Central memory CD8-positive, alpha-beta T cell (primary cell): ENCODE measurements at regions not wholly inside any gene's neighbourhood (a gene's known extent, or its start where the extent isn't known, plus 50 kb on each side); places are given as distances from the start of the nearest gene placed in this dataset.
"Not testable (repeated sequence)": the region's sequence is repeated elsewhere in the genome, so short reads cannot be mapped to it uniquely, and the experiment has no call there.

Experiments used
- ATAC-seq: fragments of 150-1000 bp; cut with Tn5 transposase; replicated peaks from 2 replicates; pipeline ENCODE4 v1.10.0; 2022; ENCODE audit warnings: mild to moderate bottlenecking, moderate FRiP score, moderate number of reproducible peaks; ENCODE audit not compliant: poor library complexity, severe bottlenecking; ENCODE audit errors: extremely low read depth
- DNase-seq, 2 donors: peaks; one replicate each; pipeline ENCODE4 v3.0.0; 2021; ENCODE audit warnings: low spot score in 2 of 2
- H3K27ac Mint-ChIP-seq: one replicate; pipeline ENCODE4 v1.8.0; 2022; ENCODE audit warnings: low read depth, mild to moderate bottlenecking, moderate library complexity, mixed read lengths
- H3K27me3 Mint-ChIP-seq: one replicate; pipeline ENCODE4 v1.8.0; 2022; ENCODE audit warnings: mixed read lengths
- H3K36me3 Mint-ChIP-seq: one replicate; pipeline ENCODE4 v1.8.0; 2022; ENCODE audit warnings: mild to moderate bottlenecking, moderate library complexity, mixed read lengths; ENCODE audit not compliant: insufficient read depth
- H3K4me1 Mint-ChIP-seq: one replicate; pipeline ENCODE4 v1.8.0; 2022; ENCODE audit warnings: mixed read lengths
- H3K4me3 Mint-ChIP-seq: one replicate; pipeline ENCODE4 v1.8.0; 2022; ENCODE audit warnings: mild to moderate bottlenecking, moderate library complexity, mixed read lengths
- H3K9me3 Mint-ChIP-seq: one replicate; pipeline ENCODE4 v1.8.0; 2022; ENCODE audit warnings: mixed read lengths

DNA sequence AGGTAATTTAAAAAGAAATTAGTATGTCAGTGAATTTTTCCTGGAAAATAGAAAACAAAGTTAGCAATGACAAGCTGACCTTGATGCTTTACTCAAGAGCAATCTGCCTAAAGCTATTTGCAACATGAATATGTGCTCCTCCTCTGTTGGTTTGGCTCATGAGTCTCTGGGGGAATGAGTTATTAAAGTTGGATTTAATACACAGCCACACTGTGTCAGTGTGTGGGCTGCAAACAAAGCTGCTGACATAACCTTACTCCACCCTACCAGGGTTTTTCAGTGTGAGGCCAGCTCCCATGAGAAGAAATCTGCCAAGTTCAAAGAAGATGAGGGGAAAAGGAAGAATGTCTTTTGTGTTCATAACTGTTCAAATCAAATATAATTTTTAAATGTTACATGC is 280.5 kb downstream of the TLL1 start:
- H3K9me3 Mint-ChIP-seq = peaks cover 27% of the 10 kb centered on the region
- no peak overlapping the region for H3K4me3 Mint-ChIP-seq
- no peaks in the 10 kb centered on the region for H3K4me1 Mint-ChIP-seq
- ATAC-seq (no peak), DNase-seq (no peak)
- no peaks in the 10 kb centered on the region for H3K27me3 Mint-ChIP-seq
- H3K27ac Mint-ChIP-seq = no peak overlapping the region
- peaks cover 1% of the 10 kb centered on the region for H3K36me3 Mint-ChIP-seq

DNA sequence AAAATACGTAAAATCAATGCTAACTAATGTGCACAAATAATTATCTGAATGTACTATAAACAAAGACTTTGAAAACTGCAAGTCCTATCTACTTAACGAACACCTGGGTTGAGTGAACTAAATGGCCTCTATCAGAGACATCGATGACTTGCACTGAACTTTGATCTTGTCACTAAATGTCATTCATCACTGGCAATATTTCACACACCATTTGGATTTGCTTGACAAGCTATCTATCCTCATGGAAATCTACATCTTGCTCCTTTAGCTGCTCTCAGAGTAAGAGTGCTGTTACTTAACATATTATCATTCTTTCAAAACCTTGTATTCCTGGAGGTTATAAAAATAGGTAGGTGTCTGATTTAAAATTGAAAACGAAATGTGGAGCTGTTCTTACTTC is 289.3 kb downstream of the TLL1 start:
- Mint-ChIP-seq H3K27me3 (no peaks in the 10 kb centered on the region), H3K4me3 (no peak overlapping the region), H3K27ac (no peak overlapping the region), H3K9me3 (peaks cover 7% of the 10 kb centered on the region), H3K36me3 (no peaks in the 10 kb centered on the region), H3K4me1 (no peaks in the 10 kb centered on the region)
- ATAC-seq = no peak
- no peak for DNase-seq

DNA sequence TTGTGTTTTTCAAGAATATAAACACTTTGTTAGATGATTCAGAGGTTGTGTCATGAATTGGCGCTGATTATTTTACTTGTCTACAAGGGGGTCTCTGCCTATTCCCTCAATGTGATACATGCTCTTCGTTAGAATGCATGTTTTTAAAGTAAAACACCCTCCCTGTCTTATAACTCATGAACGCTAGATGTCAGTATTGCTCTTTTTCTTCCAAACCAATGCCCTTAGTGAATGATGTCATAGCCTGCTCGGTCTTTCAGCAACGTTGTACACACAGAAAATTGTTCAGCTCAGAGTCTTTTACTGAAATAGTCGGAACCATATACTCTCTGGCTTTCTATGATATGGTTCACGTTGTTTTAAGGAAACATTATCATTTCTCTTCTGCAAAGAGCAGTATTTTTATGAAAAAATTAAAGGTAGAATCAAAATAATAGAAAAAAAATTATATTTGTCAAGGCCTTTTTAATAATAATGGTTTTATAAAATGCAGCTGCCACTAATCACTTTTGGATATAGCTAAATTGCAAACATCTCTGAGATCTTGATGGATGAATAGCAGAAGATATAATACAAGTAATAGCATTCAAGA is 292.9 kb downstream of the TLL1 start:
- DNase-seq (no peak), ATAC-seq (peak; percentile 36)
- H3K36me3 Mint-ChIP-seq = no peaks in the 10 kb centered on the region
- no peak overlapping the region for H3K27ac Mint-ChIP-seq
- no peaks in the 10 kb centered on the region for H3K9me3 Mint-ChIP-seq
- H3K4me1 Mint-ChIP-seq = no peaks in the 10 kb centered on the region
- H3K4me3 Mint-ChIP-seq = no peak overlapping the region
- no peaks in the 10 kb centered on the region for H3K27me3 Mint-ChIP-seq

DNA sequence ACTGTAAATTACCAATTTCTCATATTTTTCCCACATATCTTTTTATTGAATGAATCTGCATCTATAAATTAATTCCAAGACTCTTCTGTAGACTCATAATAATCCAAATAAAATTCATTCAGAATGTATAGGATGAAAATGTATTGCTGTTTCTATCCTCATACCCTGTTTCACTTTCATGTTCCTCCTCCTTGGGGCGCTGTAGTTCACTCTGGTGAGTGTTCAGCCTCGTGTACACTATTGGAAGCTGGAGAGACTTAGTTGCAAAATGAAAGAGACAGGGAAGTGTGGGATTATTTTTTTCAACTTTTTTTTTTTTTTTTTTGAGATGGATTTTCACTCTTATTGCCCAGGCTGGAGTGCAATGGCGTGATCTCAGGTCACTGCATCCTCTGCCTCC is 296.1 kb downstream of the TLL1 start:
- ATAC-seq = no peak
- no peak overlapping the region for H3K4me3 Mint-ChIP-seq
- H3K27me3 Mint-ChIP-seq = no peaks in the 10 kb centered on the region
- no peak for DNase-seq
- peaks cover 5% of the 10 kb centered on the region for H3K9me3 Mint-ChIP-seq
- no peak overlapping the region for H3K27ac Mint-ChIP-seq
- no peaks in the 10 kb centered on the region for H3K4me1 Mint-ChIP-seq
- H3K36me3 Mint-ChIP-seq = no peaks in the 10 kb centered on the region

DNA sequence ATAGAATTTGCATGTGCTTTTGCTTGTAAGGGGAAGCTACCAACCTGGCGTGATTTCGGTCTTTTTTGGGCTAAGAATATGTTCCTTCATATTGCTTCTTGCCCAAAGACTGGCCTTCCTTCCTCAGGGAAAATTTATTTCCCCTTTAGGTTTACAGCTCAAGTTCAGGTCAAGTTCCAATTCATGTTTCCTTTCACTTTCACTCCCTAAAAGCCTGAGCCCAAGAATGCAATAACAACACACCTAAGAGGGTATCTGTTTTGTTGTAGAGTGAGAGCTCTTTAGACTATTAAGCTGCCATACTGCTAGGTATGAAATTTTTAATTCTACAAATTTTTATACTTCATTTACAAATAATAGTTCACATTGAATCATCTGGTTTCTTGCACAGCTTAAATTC is 299.6 kb downstream of the TLL1 start:
- H3K9me3 Mint-ChIP-seq = peaks cover 5% of the 10 kb centered on the region
- no peaks in the 10 kb centered on the region for H3K4me1 Mint-ChIP-seq
- ATAC-seq (no peak), DNase-seq (no peak)
- no peak overlapping the region for H3K27ac Mint-ChIP-seq
- H3K27me3 Mint-ChIP-seq = no peaks in the 10 kb centered on the region
- peaks cover 2% of the 10 kb centered on the region for H3K36me3 Mint-ChIP-seq
- H3K4me3 Mint-ChIP-seq = no peak overlapping the region

DNA sequence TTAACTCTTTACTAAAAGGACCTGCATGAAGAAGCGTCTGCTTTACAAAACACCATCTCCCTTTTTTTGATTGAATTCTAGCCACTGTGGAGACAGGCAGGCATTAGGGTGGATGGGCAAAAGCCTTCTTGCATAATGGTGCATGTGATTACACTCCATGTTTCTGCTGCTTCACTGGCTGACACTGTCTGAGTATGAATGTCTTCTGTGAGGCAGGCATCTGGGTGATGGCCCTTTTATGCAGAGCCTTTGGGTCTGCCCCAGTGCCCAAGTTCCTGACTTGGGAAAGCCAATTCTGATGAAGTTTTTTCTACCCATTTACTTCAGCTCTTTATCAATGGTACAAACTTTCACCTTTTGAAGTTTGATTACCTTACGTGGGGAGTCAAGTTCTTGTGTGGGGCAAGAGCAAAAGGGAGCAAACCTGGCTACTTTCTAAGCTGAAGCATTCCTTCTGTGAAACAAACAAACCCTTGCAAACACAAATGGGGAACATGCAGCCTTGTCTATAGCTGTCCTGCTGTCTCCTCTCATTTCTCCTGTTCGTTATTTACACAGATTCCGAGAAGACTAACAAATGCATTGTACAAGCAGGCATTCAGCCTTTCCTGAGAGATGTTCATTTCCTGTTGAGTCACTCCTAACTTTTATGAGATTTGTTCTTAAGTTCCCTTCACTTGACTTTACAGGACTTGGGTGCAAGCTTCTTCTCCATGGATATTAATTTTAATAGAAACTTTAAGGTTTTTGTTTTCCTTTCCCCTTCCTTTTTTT is 301.9 kb downstream of the TLL1 start:
- Mint-ChIP-seq H3K9me3 (peaks cover 9% of the 10 kb centered on the region), H3K4me3 (no peak overlapping the region), H3K4me1 (no peaks in the 10 kb centered on the region), H3K36me3 (peaks cover 2% of the 10 kb centered on the region), H3K27ac (no peak overlapping the region), H3K27me3 (no peaks in the 10 kb centered on the region)
- ATAC-seq (no peak), DNase-seq (no peak)

DNA sequence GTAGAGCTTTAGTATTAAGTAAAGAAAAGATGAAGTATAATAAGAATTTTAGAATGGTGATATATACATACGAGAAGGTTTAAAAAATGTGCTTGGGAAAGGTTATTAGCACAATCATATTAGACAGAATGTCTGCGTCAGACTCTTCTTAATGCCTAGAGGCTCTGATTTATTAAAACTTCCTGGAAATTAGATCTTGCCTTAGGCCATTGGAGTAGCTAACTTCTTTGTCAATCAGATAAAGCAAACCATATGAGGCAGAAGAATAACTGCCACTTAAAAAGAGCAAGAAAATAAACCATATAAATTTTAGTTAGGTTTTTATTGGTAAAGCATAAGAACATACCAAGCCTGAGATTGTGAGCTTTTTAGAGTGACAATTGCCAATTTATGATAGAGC is 309.1 kb downstream of the TLL1 start:
- DNase-seq (no peak), ATAC-seq (no peak)
- peaks cover 23% of the 10 kb centered on the region for H3K9me3 Mint-ChIP-seq
- H3K27me3 Mint-ChIP-seq = no peaks in the 10 kb centered on the region
- no peaks in the 10 kb centered on the region for H3K36me3 Mint-ChIP-seq
- H3K27ac Mint-ChIP-seq = no peak overlapping the region
- no peaks in the 10 kb centered on the region for H3K4me1 Mint-ChIP-seq
- H3K4me3 Mint-ChIP-seq = no peak overlapping the region

DNA sequence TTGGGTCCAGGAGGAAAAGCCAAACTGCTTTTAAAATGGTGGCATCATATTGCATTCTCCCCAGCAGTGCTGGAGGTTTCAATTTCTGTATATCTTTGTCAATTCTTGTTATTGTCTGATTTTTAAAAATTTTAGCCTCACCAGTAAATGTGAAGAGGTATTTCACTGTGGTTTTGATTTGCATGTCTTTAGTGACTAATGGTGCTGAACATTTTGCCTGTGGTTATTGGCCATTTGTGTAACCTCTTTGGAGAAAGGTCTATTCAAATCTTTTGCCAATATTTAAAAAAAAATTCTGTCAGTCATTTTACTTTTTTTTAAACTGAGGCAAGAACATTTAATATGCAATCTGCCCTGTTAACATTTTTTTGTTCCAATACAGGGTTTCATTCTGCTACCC is 322.1 kb downstream of the TLL1 start:
- no peak for ATAC-seq
- no peaks in the 10 kb centered on the region for H3K4me1 Mint-ChIP-seq
- no peak overlapping the region for H3K4me3 Mint-ChIP-seq
- peaks cover 5% of the 10 kb centered on the region for H3K9me3 Mint-ChIP-seq
- no peaks in the 10 kb centered on the region for H3K36me3 Mint-ChIP-seq
- DNase-seq = no peak
- no peaks in the 10 kb centered on the region for H3K27me3 Mint-ChIP-seq
- H3K27ac Mint-ChIP-seq = no peak overlapping the region

DNA sequence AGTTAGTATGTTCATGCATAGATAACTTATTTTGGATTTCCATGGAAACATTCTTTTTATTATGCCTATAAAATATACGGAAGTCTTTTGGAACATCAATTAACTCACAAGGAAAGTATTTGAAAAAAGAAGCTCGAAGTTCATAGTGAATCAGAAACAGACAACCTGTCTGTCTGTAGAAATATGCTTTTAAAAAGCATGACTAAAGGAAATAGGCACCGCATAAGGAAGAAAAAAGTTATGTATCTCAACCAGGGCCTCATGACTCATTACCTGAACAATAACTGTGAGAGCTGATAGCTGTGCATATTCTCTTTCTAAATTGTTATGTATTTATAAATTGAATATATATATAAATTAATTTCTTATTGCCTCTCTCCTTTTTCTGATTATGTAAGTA is 324.1 kb downstream of the TLL1 start:
- Mint-ChIP-seq H3K9me3 (peaks cover 5% of the 10 kb centered on the region), H3K27me3 (no peaks in the 10 kb centered on the region), H3K36me3 (no peaks in the 10 kb centered on the region), H3K4me1 (no peaks in the 10 kb centered on the region), H3K4me3 (no peak overlapping the region), H3K27ac (no peak overlapping the region)
- ATAC-seq (no peak), DNase-seq (no peak)

DNA sequence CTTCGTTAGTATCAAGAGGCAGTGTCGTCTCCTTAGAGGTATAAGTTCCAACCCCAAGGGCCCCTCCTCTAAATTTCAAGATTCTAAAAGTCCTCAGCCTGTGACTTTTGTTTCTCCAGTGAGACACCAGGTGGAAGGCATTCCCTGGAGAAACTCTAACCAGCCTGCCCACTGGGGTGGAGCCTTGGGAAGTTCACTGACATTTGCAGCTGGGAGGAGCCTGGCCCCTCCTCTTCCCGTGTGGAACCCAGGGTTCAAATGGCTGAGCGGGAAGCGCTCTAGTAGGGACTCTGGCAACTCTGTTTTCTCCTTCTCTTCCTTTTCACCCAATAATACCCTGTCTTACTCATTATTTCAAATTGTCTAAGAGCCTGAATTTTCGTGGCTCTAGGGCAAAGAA is 325.0 kb downstream of the TLL1 start:
- DNase-seq = no peak
- Mint-ChIP-seq H3K27me3 (no peaks in the 10 kb centered on the region), H3K27ac (no peak overlapping the region), H3K36me3 (no peaks in the 10 kb centered on the region), H3K4me1 (no peaks in the 10 kb centered on the region), H3K4me3 (no peak overlapping the region), H3K9me3 (peaks cover 5% of the 10 kb centered on the region)
- no peak for ATAC-seq

DNA sequence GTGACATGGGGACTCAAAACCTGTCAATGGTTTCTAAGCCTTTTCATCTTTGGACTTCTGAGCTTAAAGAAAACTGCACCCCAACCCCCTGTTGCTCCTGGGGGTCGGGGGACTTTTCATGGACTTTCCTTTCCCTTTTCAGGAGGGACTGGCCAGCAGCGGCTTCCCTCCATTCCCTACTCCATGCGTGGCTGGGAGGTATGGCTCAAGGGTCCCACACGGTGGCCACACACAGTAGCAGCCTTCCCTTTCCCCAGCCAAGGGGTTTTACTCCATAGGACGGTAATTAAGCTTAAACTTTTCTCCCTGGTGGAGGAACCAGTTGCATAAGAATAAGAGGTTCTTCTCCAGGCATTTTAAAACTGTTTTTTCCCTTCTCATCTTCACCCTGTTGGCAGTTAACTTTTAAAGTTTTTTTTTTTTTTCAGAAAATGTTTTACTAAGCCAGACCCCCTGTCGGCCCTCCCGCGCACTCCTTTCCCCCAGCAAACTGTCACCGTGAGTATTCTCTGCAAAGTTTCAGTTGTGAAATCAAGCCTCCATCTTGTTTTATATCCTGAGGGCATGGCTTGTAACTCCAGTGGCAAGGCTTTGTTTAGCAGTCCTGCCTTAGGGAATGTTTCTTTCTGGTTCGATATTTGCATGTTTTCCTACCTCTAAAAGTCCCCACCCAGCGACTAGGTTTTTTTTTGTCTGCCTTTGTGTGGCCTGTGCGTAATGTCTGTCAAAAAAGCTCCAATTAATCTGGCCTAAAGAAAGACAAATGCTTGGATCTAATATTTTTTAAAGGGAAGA is 325.7 kb downstream of the TLL1 start:
- Mint-ChIP-seq H3K4me3 (no peak overlapping the region), H3K4me1 (no peaks in the 10 kb centered on the region), H3K9me3 (peaks cover 5% of the 10 kb centered on the region), H3K36me3 (no peaks in the 10 kb centered on the region), H3K27me3 (no peaks in the 10 kb centered on the region), H3K27ac (no peak overlapping the region)
- ATAC-seq = no peak
- no peak for DNase-seq

DNA sequence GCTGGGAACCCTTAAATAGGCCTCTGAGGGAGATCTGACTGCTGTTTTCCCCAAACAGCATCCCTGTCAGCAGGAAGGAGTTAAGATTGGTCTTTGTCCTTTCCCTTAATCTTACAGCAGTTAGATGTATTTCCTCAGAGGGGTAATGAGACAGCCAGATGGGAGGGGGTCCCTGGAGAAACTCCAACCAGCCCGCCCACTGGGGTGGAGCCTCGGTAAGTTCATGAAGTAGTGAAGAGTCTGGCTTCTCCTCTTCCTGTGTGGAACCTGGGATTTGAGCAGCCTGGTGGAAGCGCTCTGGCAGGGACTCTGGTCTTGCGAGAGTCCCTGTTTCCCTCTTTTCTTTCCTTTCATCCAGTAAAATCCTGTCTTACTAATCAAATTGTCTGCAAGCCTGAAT is 330.0 kb downstream of the TLL1 start:
- H3K27ac Mint-ChIP-seq = no peak overlapping the region
- DNase-seq (no peak), ATAC-seq (no peak)
- H3K4me3 Mint-ChIP-seq = no peak overlapping the region
- no peaks in the 10 kb centered on the region for H3K27me3 Mint-ChIP-seq
- H3K9me3 Mint-ChIP-seq = no peaks in the 10 kb centered on the region
- no peaks in the 10 kb centered on the region for H3K36me3 Mint-ChIP-seq
- no peaks in the 10 kb centered on the region for H3K4me1 Mint-ChIP-seq

DNA sequence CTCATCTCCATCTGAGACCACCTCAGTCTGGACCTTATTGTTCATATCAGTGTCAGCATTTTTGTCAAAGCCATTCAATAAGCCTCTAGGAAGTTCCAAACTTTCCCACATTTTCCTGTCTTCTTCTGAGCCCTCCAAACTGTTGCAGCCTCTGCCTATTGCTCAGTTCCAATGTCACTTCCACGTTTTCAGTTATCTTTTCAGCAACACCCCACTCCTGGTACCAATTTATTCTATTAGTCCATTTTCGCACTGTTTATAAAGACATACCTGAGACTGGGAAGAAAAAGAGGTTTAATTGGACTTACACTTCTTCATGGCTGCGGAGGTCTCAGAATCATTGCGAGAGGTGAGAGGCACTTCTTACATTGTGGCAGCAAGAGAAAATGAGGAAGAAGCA is 339.3 kb downstream of the TLL1 start:
- ATAC-seq, H3K4me3 Mint-ChIP-seq, DNase-seq, H3K27me3 Mint-ChIP-seq, H3K36me3 Mint-ChIP-seq, H3K27ac Mint-ChIP-seq, H3K4me1 Mint-ChIP-seq: not testable (repeated sequence)
- peaks cover 26% of the 10 kb centered on the region for H3K9me3 Mint-ChIP-seq
